GM18498 (cell line): ENCODE measurements at regions not wholly inside any gene's neighbourhood (a gene's known extent, or its start where the extent isn't known, plus 50 kb on each side); places are given as distances from the start of the nearest gene placed in this dataset.

Experiments
- ATAC-seq: cut with Tn5 transposase; IDR thresholded peaks from one replicate; pipeline ENCODE4 v1.9.1; 2021; ENCODE audit warnings: mild to moderate bottlenecking, moderate library complexity; ENCODE audit not compliant: unreplicated experiment

DNA sequence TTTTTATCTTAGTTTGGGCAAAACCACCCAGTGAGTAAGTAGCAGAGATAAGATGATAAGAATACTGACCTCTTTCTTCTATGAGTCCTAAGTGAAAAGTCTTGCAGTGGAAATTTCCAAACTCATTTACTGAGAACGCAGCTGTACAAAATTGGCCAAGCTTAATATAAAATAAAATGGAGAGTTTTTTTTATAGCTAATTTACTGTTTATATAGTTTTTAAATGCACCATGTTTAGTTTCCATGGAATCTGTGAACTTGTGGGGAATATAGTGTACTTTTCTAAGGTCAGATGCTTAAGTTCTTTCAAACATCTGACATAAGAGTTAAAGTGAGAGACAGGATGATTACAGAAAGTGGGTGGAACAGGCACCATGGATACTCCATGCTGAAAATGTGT, 833.5 kb downstream of the ADGRL2 start:
- ATAC-seq: no peak

GRCh38 chr1:82632155-82632554, 831.4 kb downstream of the ADGRL2 start:
- no peak for ATAC-seq

DNA sequence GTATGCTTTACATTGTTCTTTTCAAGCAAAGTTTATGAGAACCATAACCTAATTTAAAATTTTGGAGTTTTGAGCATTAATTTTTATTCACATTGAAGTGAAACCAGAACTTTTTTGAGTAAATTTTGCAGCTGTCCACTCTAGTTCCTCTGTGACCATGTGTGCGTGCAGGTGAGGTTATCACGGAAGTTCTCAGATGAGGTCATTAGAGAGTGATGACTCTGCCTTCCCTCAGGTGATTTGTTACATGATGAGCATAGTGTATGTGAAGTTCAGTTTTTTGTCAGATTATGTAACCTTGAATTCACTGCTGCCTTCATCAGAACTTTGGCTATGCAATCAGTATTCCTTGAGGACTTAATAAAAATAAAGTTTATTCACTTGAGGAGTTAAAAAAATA, 828.2 kb downstream of the ADGRL2 start:
- ATAC-seq: no peak

DNA sequence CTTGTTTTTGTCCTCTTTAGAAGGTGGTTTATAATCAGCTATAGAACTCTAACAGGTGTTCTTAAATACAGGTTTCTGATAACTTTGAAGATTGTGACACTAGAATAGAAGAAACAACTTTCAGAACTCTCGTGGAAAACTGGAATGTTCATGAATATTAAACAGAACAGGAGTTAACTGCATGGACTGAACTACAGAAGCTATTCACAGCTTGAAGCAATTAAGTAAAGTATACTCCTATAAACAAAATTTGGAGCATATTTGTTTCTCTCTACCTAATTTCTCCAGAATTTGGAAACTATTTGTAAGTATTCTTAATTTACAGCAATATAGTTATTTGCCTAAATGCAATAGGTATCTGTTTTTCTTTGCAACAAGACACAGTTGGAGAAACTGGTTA, 824.8 kb downstream of the ADGRL2 start:
- ATAC-seq: no peak

GRCh38 chr1:82621076-82621475, 820.3 kb downstream of the ADGRL2 start:
- ATAC-seq: no peak

DNA sequence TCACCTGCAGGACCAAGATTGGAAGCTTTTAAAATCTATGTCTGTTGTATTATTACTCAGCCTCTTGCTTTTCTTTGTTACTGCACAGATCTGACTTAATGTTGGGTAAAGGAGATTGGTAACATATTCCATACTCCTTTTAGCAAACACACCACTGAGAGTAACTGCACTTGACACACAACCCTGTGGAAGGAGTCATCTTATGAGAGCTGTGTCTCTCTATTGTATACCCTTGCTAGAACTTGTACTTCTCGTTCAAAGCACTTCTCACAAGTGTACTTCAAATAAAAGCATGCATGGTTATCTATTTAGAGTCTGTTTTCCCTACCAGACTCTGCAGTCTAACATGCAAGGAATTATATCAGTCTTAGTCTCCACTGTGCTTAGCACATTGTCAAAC, 813.4 kb downstream of the ADGRL2 start:
- no peak for ATAC-seq

GRCh38 chr1:82612986-82613385, 812.3 kb downstream of the ADGRL2 start:
- no peak for ATAC-seq

DNA sequence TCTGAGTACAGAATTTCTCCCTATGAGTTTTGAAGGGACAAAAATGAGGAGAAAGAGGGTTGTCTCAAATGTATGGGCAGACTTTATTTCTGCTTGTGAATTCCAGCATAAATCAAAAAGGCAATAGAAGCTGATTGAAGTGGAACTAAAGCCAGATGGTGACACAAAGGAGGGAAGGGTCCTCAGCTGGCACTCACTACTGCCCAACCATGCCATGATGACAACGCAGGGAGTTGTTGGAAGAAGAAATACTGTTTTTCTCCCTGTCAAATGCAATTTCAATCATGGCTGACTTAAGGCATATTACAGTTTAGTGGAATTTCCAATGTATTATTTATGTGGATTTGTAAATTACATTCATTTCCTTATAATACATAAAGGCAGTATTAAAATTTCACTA, 805.8 kb downstream of the ADGRL2 start:
- no peak for ATAC-seq

- no peak for ATAC-seq
These were observed 803.8 kb downstream of the ADGRL2 start for GRCh38 chr1:82604524-82604923.

DNA sequence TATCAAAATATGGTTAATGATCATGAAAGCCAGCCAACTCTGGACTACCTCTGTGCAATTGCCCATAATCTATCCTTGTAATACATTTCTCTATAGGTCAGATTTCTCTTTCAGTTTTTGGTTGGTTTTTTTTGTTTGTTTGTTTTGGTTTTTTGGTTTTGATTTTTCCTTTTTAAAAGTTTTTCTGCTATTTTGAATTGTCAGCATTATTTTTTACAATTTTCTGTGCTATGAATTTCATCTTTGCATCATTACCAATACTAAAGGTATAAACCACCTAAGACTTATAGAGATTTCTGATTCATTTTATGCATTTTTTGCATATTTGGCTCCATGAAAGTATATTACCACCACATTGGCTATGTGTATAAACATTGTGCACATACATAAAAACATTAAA, 799.6 kb downstream of the ADGRL2 start:
- no peak for ATAC-seq

DNA sequence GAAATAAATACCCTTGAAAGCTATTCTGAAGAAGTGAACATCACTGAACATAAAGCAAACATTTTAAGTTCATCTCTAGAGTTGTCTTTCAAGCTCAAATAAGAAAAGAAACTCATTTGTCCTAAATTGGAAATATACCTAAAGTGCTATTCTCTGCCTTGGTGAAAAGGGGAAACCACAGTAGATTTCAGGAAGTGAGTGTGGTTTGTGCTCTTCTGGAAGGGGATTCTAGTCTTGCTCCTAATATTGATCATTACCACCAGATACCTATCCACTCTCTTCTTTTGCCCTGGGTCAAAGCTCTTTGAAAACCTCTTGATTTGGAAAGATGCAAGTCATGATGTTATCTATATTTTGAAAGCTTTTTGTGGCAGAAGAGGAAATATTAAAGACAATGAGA, 798.1 kb downstream of the ADGRL2 start:
- no peak for ATAC-seq

GRCh38 chr1:82598337-82598736, 797.6 kb downstream of the ADGRL2 start:
- ATAC-seq: no peak

GRCh38 chr1:82597649-82598048, 796.9 kb downstream of the ADGRL2 start:
- ATAC-seq: no peak

DNA sequence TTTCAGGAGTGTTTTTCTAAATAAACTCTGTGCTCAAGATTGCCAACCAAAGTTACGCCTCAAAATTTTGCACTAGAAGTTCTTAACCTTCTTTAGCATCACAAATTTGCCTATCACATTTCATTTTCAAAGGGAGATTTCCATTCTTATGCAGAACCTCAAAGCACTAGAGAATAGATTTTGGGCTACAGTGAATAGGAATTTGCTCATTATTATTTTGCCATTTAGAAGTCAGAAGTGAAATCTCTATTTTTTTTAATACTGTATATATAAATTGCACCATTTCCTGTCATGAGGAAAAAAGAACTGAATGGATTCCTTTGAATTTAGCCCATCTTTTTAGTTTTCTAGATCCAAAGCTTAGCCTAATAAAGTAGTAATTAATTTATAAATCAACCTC, 796.4 kb downstream of the ADGRL2 start:
- no peak for ATAC-seq

GRCh38 chr1:82593561-82593960, 792.8 kb downstream of the ADGRL2 start:
- ATAC-seq: no peak

- ATAC-seq: no peak
These were observed 788.9 kb downstream of the ADGRL2 start for GRCh38 chr1:82589588-82589987.

DNA sequence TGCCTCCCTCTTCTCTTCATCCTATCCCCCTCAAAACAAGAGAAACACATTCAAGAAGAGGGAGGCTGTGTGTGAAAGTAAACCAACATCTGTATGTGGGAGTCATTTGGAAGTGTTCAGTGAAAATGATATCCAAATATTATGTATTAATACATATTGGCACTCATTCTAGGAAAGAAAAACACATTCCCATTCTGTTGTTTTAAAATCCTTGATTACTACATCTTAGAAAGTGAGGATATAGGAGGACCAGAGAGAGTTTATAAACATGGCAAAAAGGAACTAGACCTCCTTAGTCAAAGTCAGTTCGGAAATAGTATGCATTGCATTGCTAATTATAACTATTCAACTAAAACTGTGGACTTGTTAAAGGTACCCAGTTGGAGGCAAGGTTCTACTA, 786.6 kb downstream of the ADGRL2 start:
- no peak for ATAC-seq

- ATAC-seq: no peak
These were observed 785.7 kb downstream of the ADGRL2 start for GRCh38 chr1:82586473-82586872.

GRCh38 chr1:82582347-82582746, 781.6 kb downstream of the ADGRL2 start:
- no peak for ATAC-seq

GRCh38 chr1:82578086-82578726, 777.5 kb downstream of the ADGRL2 start:
- ATAC-seq: no peak

GRCh38 chr1:82567348-82567747, 766.6 kb downstream of the ADGRL2 start:
- ATAC-seq: no peak

DNA sequence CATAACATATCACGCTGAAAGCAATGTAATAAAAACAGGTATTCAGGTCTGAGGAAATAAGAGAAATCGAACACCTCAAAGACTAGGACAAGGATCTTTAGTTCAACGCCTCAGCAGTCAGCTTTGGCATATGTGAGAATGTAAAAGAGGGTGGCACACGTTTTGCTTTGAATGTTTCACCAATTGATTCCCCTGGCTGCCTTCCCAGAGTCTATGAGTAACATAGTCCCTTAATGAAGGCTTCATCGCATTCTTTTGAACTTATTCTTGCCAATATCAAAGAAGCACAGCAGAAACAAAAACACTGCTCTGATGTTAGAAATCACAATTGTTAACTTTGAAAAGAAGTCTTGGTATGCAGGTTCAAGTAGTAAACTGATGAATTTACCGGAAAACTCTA, 764.8 kb downstream of the ADGRL2 start:
- ATAC-seq: no peak

DNA sequence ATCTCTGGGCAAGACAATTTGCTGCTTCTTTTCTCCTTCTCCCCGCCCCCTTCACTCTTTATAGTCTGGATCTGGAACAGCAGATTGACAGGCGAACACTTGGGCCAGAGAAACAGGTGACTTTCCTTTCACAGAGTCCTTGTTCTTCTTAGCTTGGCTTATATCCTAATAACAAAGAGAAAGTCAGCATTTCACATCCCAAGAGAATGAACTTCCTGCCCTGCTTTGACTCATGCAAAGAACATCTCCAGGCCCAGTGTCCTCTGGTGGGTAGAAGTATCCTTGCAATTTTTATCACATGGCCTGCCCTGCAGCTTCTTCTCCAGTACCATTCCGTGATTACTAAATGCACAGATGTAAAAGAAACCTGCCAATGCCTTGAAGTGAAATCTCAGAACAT, 764.4 kb downstream of the ADGRL2 start:
- no peak for ATAC-seq
